ENCODE measurements at regions not wholly inside any gene's neighbourhood (a gene's known extent, or its start where the extent isn't known, plus 50 kb on each side); places are given as distances from the start of the nearest gene placed in this dataset.

DNA sequence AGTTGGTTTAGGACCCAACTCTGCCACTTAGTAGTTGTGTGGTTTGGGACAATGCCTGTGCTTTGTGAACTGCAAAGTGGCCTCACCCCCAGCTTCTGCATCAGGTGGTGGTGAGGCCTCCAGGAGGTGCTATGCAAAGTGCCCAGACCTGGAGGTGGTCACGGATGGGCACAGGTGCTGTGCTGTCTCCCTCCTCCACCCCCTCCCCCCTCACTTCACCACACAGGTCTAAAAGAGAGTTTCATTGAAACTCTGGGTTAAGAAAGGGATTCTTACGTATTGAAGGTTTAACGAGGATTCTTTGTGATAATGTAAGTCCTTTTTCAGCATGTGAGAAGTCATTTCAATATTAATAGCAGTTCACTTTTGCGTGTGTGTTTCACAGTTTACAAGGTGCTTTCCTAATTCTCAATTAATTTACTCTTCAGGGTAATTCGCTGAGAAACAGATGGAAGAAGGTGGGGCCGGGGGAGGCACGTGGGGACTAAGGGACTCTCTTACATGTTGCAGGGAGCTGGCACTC lies 369.9 kb downstream of the LPIN1 start:
- H3K4me3 Mint-ChIP-seq = no peak overlapping the region
- no peaks in the 10 kb centered on the region for H3K36me3 Mint-ChIP-seq
- H3K9me3 Mint-ChIP-seq = no peaks in the 10 kb centered on the region
- no peaks in the 10 kb centered on the region for H3K4me1 Mint-ChIP-seq
- no peak overlapping the region for H3K27ac Mint-ChIP-seq
- no peak for ATAC-seq
- DNase-seq (ENCODE audit: low spot score in 2 of 2) = no peak

DNA sequence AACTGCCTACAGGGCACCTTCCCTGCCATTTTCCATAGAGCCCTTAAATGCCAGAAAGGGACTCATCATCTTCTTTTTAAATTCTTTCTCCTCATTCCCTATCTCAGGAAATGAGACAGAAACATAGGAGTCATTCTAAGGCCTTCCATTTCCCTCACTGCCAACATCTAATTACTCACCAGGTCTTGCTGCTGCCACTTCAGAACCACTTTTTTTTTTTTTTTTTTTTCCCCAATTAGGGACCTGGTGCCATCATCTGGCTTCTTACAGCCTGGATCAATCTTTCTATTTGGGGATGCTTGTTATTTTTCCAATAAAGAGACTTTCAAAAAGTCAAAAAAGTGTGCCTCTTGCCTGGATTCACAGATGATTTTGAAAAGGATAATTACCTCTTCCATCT lies 373.4 kb downstream of the LPIN1 start:
- Mint-ChIP-seq H3K36me3 (no peaks in the 10 kb centered on the region), H3K4me1 (no peaks in the 10 kb centered on the region), H3K27ac (no peak overlapping the region), H3K9me3 (no peaks in the 10 kb centered on the region), H3K4me3 (no peak overlapping the region)
- ATAC-seq = no peak
- DNase-seq (ENCODE audit: low spot score in 2 of 2) = no peak

DNA sequence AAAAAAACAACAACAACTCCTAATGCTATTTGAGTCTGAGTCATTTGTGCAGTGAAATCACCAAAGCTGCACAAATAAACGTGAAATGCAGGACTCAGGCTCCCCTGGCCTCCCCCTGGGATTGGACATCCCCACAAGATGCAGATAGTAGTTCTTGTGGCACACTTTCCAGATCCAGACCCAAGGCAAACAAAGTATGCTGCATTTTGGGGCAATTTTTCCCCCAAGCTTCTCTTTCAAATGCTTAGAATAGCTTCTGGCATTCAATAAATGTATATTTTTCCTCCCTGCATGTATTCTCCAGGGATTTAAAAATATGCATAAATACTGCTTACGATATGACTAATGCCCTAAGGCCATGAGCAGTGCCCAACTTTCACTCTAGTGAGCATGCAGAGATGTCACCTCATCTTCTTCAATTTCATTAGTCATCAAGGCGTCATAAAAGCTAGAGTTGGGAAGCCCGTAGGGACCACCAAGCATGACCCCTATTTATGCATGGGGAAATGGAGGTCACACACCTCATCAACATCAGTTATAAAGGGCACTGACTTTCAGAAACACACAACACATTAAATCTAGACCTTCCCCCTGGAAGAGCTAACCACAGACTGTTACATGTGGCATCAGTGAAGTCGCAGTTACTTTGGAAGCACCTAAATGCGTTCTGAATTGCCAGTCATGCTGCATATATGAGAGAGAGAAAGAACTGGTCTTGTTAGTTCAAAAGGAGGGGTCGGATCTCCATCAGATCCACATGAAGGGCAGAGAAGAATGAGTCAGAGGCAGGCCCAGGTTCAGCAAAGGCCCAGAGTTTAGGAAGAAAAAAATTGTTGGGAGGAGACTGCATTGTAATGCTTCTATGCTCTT lies 374.1 kb downstream of the LPIN1 start:
- ATAC-seq (no peak), DNase-seq (ENCODE audit: low spot score in 2 of 2) (no peak)
- no peaks in the 10 kb centered on the region for H3K9me3 Mint-ChIP-seq
- no peaks in the 10 kb centered on the region for H3K36me3 Mint-ChIP-seq
- H3K27ac Mint-ChIP-seq = no peak overlapping the region
- no peak overlapping the region for H3K4me3 Mint-ChIP-seq
- no peaks in the 10 kb centered on the region for H3K4me1 Mint-ChIP-seq

DNA sequence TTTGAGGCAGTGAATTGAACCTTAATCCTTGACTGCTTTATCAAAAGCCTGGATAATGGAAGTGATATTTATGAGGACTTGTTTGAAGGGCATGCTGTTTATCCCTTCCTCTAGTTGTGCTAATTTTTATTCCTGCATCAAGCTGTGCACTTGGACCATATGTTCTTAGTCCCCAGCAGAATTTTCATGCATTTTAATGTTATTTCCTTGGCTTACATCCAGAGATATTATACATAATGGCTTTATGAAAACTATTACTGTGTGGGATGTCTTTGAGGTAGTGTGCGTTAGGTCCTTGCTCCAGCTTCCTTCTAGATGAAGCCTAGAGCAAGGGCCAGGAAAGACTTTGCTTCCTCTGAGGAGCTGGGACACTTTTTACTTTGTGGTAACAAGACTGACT lies 378.4 kb downstream of the LPIN1 start:
- no peak overlapping the region for H3K27ac Mint-ChIP-seq

GRCh38 chr2:12126318-12126717 lies 379.9 kb downstream of the LPIN1 start:
- DNase-seq (ENCODE audit: low spot score in 2 of 2) (no peak), ATAC-seq (no peak)
- Mint-ChIP-seq H3K9me3 (peaks cover 3% of the 10 kb centered on the region), H3K36me3 (no peaks in the 10 kb centered on the region), H3K4me1 (peaks cover 4% of the 10 kb centered on the region), H3K4me3 (no peak overlapping the region), H3K27ac (no peak overlapping the region)

More for the DNA sequence above, 378.4 kb downstream of the LPIN1 start:
- H3K9me3 Mint-ChIP-seq = peaks cover 3% of the 10 kb centered on the region
- no peak for ATAC-seq
- no peak for DNase-seq (ENCODE audit: low spot score in 2 of 2)
- H3K4me1 Mint-ChIP-seq = peaks cover 4% of the 10 kb centered on the region
- H3K4me3 Mint-ChIP-seq = no peak overlapping the region
- H3K36me3 Mint-ChIP-seq = no peaks in the 10 kb centered on the region

DNA sequence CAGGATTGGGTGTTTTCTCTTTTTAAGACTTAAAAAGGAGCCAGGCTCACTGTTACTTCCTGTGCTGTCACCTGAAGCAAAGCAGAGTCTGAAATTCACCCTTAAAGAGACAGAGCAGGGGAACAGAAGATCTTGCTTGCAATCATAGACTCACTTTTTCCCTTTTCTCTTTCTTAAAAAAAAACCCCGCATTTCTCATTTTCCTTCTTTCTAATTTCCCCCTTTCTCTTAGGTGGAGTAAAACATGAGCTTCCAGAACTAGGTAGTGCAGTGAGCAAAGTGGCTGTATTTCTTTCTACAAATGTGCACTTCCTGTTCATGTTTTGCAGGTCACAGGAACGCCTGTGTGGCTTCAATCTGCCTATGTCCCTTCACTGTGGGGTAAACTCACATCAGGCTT lies 381.2 kb downstream of the LPIN1 start:
- Mint-ChIP-seq H3K4me1 (peaks cover 4% of the 10 kb centered on the region), H3K27ac (peak overlapping the region; percentile 15), H3K36me3 (no peaks in the 10 kb centered on the region), H3K9me3 (peaks cover 3% of the 10 kb centered on the region), H3K4me3 (no peak overlapping the region)
- peak; percentile 43 for ATAC-seq
- no peak for DNase-seq (ENCODE audit: low spot score in 2 of 2)

DNA sequence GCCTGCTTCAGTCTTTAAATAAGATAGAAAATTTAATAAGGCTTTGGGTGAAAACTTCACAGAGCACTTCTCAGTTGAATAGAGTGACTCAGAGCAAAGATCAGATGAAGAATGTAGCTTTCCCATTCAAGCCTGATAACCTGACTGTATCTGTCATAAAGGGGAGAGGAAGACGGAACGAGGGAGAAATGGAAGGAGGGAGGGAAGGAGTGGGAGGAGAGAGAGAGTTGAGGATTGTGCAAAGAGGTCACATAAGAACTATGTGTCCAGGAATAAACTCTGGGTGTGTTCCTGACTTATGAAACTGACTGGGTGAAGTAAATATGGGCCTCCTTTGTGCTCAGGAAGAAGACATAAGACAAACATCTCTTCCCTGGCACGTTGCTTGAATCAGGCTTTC lies 385.5 kb downstream of the LPIN1 start:
- H3K9me3 Mint-ChIP-seq = no peaks in the 10 kb centered on the region
- no peaks in the 10 kb centered on the region for H3K36me3 Mint-ChIP-seq
- no peak for ATAC-seq

GRCh38 chr2:12141618-12142258 lies 395.3 kb downstream of the LPIN1 start:
- Mint-ChIP-seq H3K4me1 (peaks cover 5% of the 10 kb centered on the region), H3K27ac (no peak overlapping the region), H3K36me3 (no peaks in the 10 kb centered on the region), H3K9me3 (no peaks in the 10 kb centered on the region), H3K4me3 (no peak overlapping the region)
- DNase-seq (ENCODE audit: low spot score in 2 of 2) (no peak), ATAC-seq (no peak)

More for the DNA sequence above, 385.5 kb downstream of the LPIN1 start:
- Mint-ChIP-seq H3K4me3 (no peak overlapping the region), H3K4me1 (no peaks in the 10 kb centered on the region), H3K27ac (no peak overlapping the region)
- DNase-seq (ENCODE audit: low spot score in 2 of 2) = no peak

- DNase-seq (ENCODE audit: low spot score in 2 of 2) (no peak), ATAC-seq (no peak)
- Mint-ChIP-seq H3K27ac (no peak overlapping the region), H3K9me3 (no peaks in the 10 kb centered on the region), H3K36me3 (no peaks in the 10 kb centered on the region), H3K4me3 (no peak overlapping the region), H3K4me1 (no peaks in the 10 kb centered on the region)
Measured at GRCh38 chr2:12151716-12152115, 405.3 kb downstream of the LPIN1 start.

DNA sequence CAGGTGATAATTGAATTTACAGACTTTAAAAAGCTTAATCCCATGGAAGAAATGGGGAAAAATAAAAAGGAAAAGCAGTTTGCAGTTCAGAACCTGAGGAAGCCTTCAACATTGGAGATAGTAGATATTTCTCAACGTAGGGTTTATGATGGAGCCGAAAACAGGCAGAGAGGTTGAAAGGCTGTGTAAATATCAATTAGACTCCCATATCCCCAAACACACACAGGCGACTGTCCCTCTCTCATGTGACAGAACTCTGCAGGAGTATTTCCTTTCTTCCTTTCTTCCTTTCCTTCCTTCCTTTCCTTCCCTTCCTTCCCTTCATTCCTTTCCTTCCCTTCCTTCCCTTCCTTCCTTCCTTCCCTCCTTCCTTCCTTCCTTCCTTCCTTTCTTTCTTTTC lies 406.5 kb downstream of the LPIN1 start:
- no peaks in the 10 kb centered on the region for H3K9me3 Mint-ChIP-seq

DNA sequence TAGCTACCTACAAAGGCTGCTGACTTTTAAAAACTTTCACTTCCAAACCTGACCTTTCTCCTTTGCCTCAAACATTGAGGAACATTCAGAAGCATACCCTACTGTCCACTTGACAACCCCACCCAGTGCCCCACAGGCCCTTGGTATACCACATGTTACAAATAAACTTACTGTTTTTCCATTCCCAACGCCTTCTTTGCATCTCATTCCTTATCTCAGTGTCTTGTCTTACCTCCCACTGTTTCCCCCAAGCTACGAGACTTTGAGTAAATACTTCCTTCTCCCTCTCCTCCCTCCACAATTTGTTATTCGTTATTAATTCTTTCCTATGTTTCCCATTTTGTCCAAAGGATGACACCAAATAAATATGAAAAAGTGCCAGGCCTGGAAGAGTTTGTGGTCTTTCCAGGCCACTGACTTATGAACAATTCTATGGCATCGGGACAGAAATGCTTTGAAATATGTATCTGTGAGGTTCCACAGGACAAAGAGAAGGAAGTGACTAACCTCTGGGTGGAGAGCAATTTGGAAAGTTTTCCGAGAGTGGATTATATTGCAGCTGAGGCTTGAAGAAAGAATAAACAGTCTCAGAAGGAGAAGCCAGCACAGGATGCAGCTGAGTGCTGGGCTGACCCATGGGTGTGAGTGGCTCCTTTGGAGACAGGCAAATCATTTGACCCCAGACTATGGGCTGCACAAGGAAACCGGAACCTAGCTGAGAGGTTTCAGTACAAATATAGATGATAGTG lies 409.0 kb downstream of the LPIN1 start:
- ATAC-seq = no peak
- DNase-seq (ENCODE audit: low spot score in 2 of 2) = no peak
- no peaks in the 10 kb centered on the region for H3K36me3 Mint-ChIP-seq
- no peak overlapping the region for H3K27ac Mint-ChIP-seq
- no peak overlapping the region for H3K4me3 Mint-ChIP-seq
- no peaks in the 10 kb centered on the region for H3K4me1 Mint-ChIP-seq
- no peaks in the 10 kb centered on the region for H3K9me3 Mint-ChIP-seq

More for the DNA sequence above, 406.5 kb downstream of the LPIN1 start:
- no peaks in the 10 kb centered on the region for H3K4me1 Mint-ChIP-seq
- H3K4me3 Mint-ChIP-seq = no peak overlapping the region
- no peak overlapping the region for H3K27ac Mint-ChIP-seq
- ATAC-seq (no peak), DNase-seq (ENCODE audit: low spot score in 2 of 2) (no peak)
- H3K36me3 Mint-ChIP-seq = no peaks in the 10 kb centered on the region

- Mint-ChIP-seq H3K27ac (no peak overlapping the region), H3K4me1 (no peaks in the 10 kb centered on the region), H3K4me3 (no peak overlapping the region), H3K36me3 (no peaks in the 10 kb centered on the region), H3K9me3 (no peaks in the 10 kb centered on the region)
- ATAC-seq (no peak), DNase-seq (ENCODE audit: low spot score in 2 of 2) (no peak)
Measured at GRCh38 chr2:12156349-12156748, 409.9 kb downstream of the LPIN1 start.

GRCh38 chr2:12161085-12161484 lies 414.7 kb downstream of the LPIN1 start:
- ATAC-seq (no peak), DNase-seq (ENCODE audit: low spot score in 2 of 2) (no peak)
- H3K4me3 Mint-ChIP-seq = no peak overlapping the region
- no peaks in the 10 kb centered on the region for H3K9me3 Mint-ChIP-seq
- H3K4me1 Mint-ChIP-seq = peaks cover 5% of the 10 kb centered on the region
- no peaks in the 10 kb centered on the region for H3K36me3 Mint-ChIP-seq
- no peak overlapping the region for H3K27ac Mint-ChIP-seq

DNA sequence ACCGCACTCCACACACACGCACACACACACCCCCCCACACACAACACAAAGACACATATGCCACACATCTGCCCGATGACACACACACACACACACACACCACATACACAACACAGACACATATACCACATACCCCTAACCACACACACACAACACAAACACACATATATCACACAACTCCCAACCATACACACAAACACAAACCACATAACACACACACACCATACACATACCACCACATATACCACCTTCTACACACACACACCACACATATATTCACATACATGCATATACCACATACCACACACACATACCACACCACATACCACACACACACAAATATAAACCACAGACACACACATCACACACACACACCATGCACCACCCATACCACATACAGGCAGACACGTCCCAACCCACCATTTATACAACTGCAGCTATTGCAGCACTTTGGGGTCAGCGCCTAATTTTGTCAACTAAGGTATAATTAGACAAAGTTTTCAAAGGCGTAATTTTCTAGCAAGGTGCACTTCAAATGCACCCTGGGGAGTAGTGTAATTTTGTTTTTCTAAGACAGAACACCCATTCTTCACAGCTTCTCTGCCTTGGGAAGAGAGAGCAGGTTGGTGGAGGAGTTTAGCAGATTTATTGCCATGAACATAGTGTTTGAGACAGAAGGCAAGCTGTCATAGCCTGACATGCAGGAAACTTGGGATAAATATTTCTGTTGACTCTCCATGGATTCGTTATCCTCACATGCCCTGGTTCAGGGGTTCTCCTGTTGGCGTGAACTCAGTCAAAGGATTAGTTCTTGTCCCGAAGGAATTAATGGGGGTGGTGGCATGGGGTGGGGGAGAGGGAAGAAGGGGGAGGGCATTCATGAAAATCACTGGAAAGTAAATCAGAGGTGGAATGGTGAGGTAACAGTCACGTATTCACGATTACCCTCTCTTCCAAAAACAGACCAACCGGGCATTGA lies 416.1 kb downstream of the LPIN1 start:
- Mint-ChIP-seq H3K27ac (no peak overlapping the region), H3K4me1 (peaks cover 5% of the 10 kb centered on the region), H3K9me3 (no peaks in the 10 kb centered on the region), H3K36me3 (no peaks in the 10 kb centered on the region), H3K4me3 (no peak overlapping the region)
- DNase-seq (ENCODE audit: low spot score in 2 of 2) (no peak), ATAC-seq (no peak)

Measured in stimulated activated effector memory CD8-positive, alpha-beta T cell treated with anti-CD3 and anti-CD28 coated beads, Interleukin-12 subunit alpha, Interleukin-12 subunit beta, amount 100 ng/mL, for 72 hours (primary cell).